PC-9 (cell line): ENCODE measurements at regions not wholly inside any gene's neighbourhood (a gene's known extent, or its start where the extent isn't known, plus 50 kb on each side); places are given as distances from the start of the nearest gene placed in this dataset.

ENCODE experiments used
- BruUV-seq: library from RNA; stranded (reverse); fragments of 400-500 nt; replicated peaks from 2 replicates; lab custom pipeline; 2021; lab: Mats Ljungman, UMichigan
- CTCF ChIA-PET: fragments of 300-600 bp; sonication (Branson Sonifier 250); formaldehyde crosslinking; loops from one replicate; lab custom pipeline; 2022; ENCODE audit warnings: antibody characterized with exemption; lab: Charles Lee
- POLR2A ChIA-PET: fragments of 300-600 bp; sonication (Branson Sonifier 250); formaldehyde crosslinking; loops from one replicate; lab custom pipeline; 2022; ENCODE audit warnings: antibody characterized with exemption; ENCODE audit not compliant: unreplicated experiment; lab: Charles Lee
- DNase-seq, 2 experiments: peaks; one replicate each; pipeline versions ENCODE4 v3.0.0 to v3.0.0-alpha.2; 2015 to 2022; ENCODE audit warnings: mixed read lengths in 1 of 2
- H2AFZ ChIP-seq: fragments of 200-600 bp; sonication (generic); 2 replicates; pipeline ENCODE4 v1.8.1; 2017; ENCODE audit warnings: antibody characterized with exemption
- H3F3A ChIP-seq: fragments of 200-600 bp; sonication (generic); 2 replicates; pipeline ENCODE4 v1.8.1; 2017; ENCODE audit warnings: antibody characterized with exemption, mild to moderate bottlenecking, low read depth; ENCODE audit not compliant: insufficient read depth
- H3K27ac ChIP-seq: fragments of 200-600 bp; sonication (generic); 2 replicates; pipeline ENCODE4 v1.6.1; 2016; ENCODE audit warnings: mixed run types
- H3K27me3 ChIP-seq: fragments of 200-600 bp; sonication (generic); 2 replicates; pipeline ENCODE4 v1.6.1; 2016; ENCODE audit warnings: low read depth, mixed run types; ENCODE audit not compliant: insufficient read depth
- H3K36me3 ChIP-seq: fragments of 200-600 bp; sonication (generic); 2 replicates; pipeline ENCODE4 v1.6.1; 2016; ENCODE audit warnings: low read depth, mixed run types
- H3K4me1 ChIP-seq: fragments of 200-600 bp; sonication (generic); replicated peaks from 2 replicates; pipeline ENCODE4 v1.6.1; 2016; ENCODE audit warnings: mixed run types; ENCODE audit not compliant: insufficient read depth
- H3K4me2 ChIP-seq: fragments of 200-600 bp; sonication (generic); 2 replicates; pipeline ENCODE4 v1.6.1; 2017; ENCODE audit warnings: mixed run types
- H3K4me3 ChIP-seq: fragments of 200-600 bp; sonication (generic); 2 replicates; pipeline ENCODE4 v1.6.1; 2016; ENCODE audit warnings: mixed run types
- H3K79me2 ChIP-seq: fragments of 200-600 bp; sonication (generic); 2 replicates; pipeline ENCODE4 v1.6.1; 2017; ENCODE audit warnings: low read depth, mixed run types
- H3K9me2 ChIP-seq: fragments of 200-600 bp; sonication (generic); 2 replicates; pipeline ENCODE4 v1.8.1; 2017; ENCODE audit warnings: mild to moderate bottlenecking; ENCODE audit not compliant: insufficient read depth
- H3K9me3 ChIP-seq: fragments of 200-600 bp; sonication (generic); 2 replicates; pipeline ENCODE4 v1.8.1; 2016; ENCODE audit warnings: low read depth; ENCODE audit not compliant: insufficient read depth
- H4K20me1 ChIP-seq: fragments of 200-600 bp; sonication (generic); 2 replicates; pipeline ENCODE4 v1.8.1; 2017; ENCODE audit not compliant: insufficient read depth
- CTCF ChIP-seq: fragments of 200-600 bp; sonication (generic); conservative IDR thresholded peaks from 2 replicates; pipeline ENCODE4 v1.6.1; 2017; ENCODE audit warnings: mixed run types, antibody characterized with exemption, mild to moderate bottlenecking, moderate library complexity
- EZH2 ChIP-seq: fragments of 200-600 bp; sonication (generic); IDR thresholded peaks from 2 replicates; pipeline ENCODE4 v1.8.0; 2017; ENCODE audit warnings: antibody characterized with exemption, low read depth
- intact Hi-C: fragments of 100-400 bp; cut with micrococcal nuclease; formaldehyde crosslinking; loops from one replicate; pipeline ENCODE4 v1.10.0; 2022; ENCODE audit not compliant: unreplicated experiment

GRCh38 chr5:89440670-89441069, 557.7 kb upstream of the MEF2C start:
- H3K36me3 ChIP-seq = no peaks in the 10 kb centered on the region
- H3F3A ChIP-seq = no peaks in the 10 kb centered on the region
- H2AFZ ChIP-seq = no peak overlapping the region
- H3K4me1 ChIP-seq = no peaks in the 10 kb centered on the region
- H3K9me3 ChIP-seq = no peaks in the 10 kb centered on the region
- H3K4me2 ChIP-seq = no peak overlapping the region
- POLR2A ChIA-PET = no interaction called here
- intact Hi-C loops = no loop called here
- H3K79me2 ChIP-seq = no peaks in the 10 kb centered on the region
- no peak for TF ChIP-seq CTCF
- TF ChIP-seq EZH2 = no peak
- no peak overlapping the region for H3K27ac ChIP-seq
- H3K9me2 ChIP-seq = 0 out of 2 replicates have a peak, but pooled peaks cover 5% of the 10 kb centered on the region
- no peaks in the 10 kb centered on the region for H4K20me1 ChIP-seq
- no peak for DNase-seq
- no peak overlapping the region for H3K4me3 ChIP-seq
- H3K27me3 ChIP-seq = no peaks in the 10 kb centered on the region
- CTCF ChIA-PET = no interaction called here
- BruUV-seq = no TSS peak

GRCh38 chr5:89437450-89438435, 554.8 kb upstream of the MEF2C start:
- H3F3A ChIP-seq = no peaks in the 10 kb centered on the region
- 0 out of 2 replicates have a peak, but pooled peaks cover 5% of the 10 kb centered on the region for H3K9me2 ChIP-seq
- no peak overlapping the region for H3K4me2 ChIP-seq
- no peak overlapping the region for H3K27ac ChIP-seq
- DNase-seq = no peak
- no peaks in the 10 kb centered on the region for H3K36me3 ChIP-seq
- no peaks in the 10 kb centered on the region for H3K27me3 ChIP-seq
- H3K4me3 ChIP-seq = no peak overlapping the region
- H3K79me2 ChIP-seq = no peaks in the 10 kb centered on the region
- no peaks in the 10 kb centered on the region for H3K9me3 ChIP-seq
- no peaks in the 10 kb centered on the region for H3K4me1 ChIP-seq
- ChIA-PET POLR2A (no interaction called here), CTCF (no interaction called here)
- BruUV-seq = no TSS peak
- intact Hi-C loops = no loop called here
- TF ChIP-seq EZH2 (no peak), CTCF (no peak)
- H4K20me1 ChIP-seq = no peaks in the 10 kb centered on the region
- H2AFZ ChIP-seq = no peak overlapping the region

GRCh38 chr5:89436464-89436863, 553.5 kb upstream of the MEF2C start:
- no peaks in the 10 kb centered on the region for H3K79me2 ChIP-seq
- TF ChIP-seq EZH2 = no peak
- no peaks in the 10 kb centered on the region for H3K36me3 ChIP-seq
- no peaks in the 10 kb centered on the region for H3K27me3 ChIP-seq
- H3K4me2 ChIP-seq = no peak overlapping the region
- ChIA-PET POLR2A (no interaction called here), CTCF (no interaction called here)
- H3K27ac ChIP-seq = no peak overlapping the region
- no TSS peak for BruUV-seq
- H3F3A ChIP-seq = no peaks in the 10 kb centered on the region
- no peaks in the 10 kb centered on the region for H3K4me1 ChIP-seq
- DNase-seq = no peak
- H4K20me1 ChIP-seq = no peaks in the 10 kb centered on the region
- 0 out of 2 replicates have a peak overlapping the region, but pooled peaks have one; percentile 17 for H2AFZ ChIP-seq
- H3K4me3 ChIP-seq = no peak overlapping the region
- intact Hi-C loops = no loop called here
- no peaks in the 10 kb centered on the region for H3K9me3 ChIP-seq
- 0 out of 2 replicates have a peak, but pooled peaks cover 2% of the 10 kb centered on the region for H3K9me2 ChIP-seq
